HepG2 (cell line): ENCODE measurements at regions not wholly inside any gene's neighbourhood (a gene's known extent, or its start where the extent isn't known, plus 50 kb on each side); places are given as distances from the start of the nearest gene placed in this dataset.

ENCODE experiments used
- ATM ChIP-seq: fragments of 450-650 bp; IDR thresholded peaks from 2 replicates; pipeline ENCODE4 v1.7.1; 2017; ENCODE audit warnings: mild to moderate bottlenecking, borderline replicate concordance
- DPF2 ChIP-seq: sonication (generic); formaldehyde crosslinking; IDR thresholded peaks from 2 replicates; pipeline ENCODE4 v1.4.0; 2020; ENCODE audit warnings: mild to moderate bottlenecking, low read depth, missing genetic modification reagents, borderline replicate concordance
- ERF ChIP-seq: IDR thresholded peaks from 2 replicates; pipeline ENCODE4 v1.6.1; 2018; ENCODE audit warnings: missing biosample characterization, missing genetic modification reagents
- GTF3A ChIP-seq: sonication (generic); formaldehyde crosslinking; conservative IDR thresholded peaks from 2 replicates; pipeline ENCODE4 v1.4.0; 2020; ENCODE audit warnings: mild to moderate bottlenecking, missing genetic modification reagents
- IKZF4 ChIP-seq: sonication (generic); formaldehyde crosslinking; IDR thresholded peaks from 2 replicates; pipeline ENCODE4 v1.5.1; 2020; ENCODE audit warnings: borderline replicate concordance, mild to moderate bottlenecking, low read depth, missing genetic modification reagents; ENCODE audit errors: not compliant biosample characterization
- MLX ChIP-seq: IDR thresholded peaks from 2 replicates; pipeline ENCODE4 v1.6.1; 2016
- RERE ChIP-seq: IDR thresholded peaks from 2 replicates; pipeline ENCODE4 v1.6.1; 2016; ENCODE audit warnings: low read depth, missing genetic modification reagents, missing compliant biosample characterization
- SAP130 ChIP-seq: IDR thresholded peaks from 2 replicates; pipeline ENCODE4 v1.6.1; 2016; ENCODE audit warnings: low read depth
- USF2 ChIP-seq, 2 experiments: sonication (generic) in 1 of 2; formaldehyde crosslinking in 1 of 2; IDR thresholded peaks; 2 replicates each; pipeline versions ENCODE4 v1.5.1 to v1.6.1; 2011 to 2020; ENCODE audit warnings: borderline replicate concordance in 1 of 2, low read depth in 1 of 2, low read length in 1 of 2, mild to moderate bottlenecking in 1 of 2, missing genetic modification reagents in 1 of 2, moderate library complexity in 1 of 2
- ZNF10 ChIP-seq: sonication (generic); formaldehyde crosslinking; IDR thresholded peaks from 2 replicates; pipeline ENCODE4 v1.4.0; 2020; ENCODE audit warnings: mild to moderate bottlenecking, low read depth, missing genetic modification reagents, borderline replicate concordance
- ZNF160 ChIP-seq: sonication (generic); formaldehyde crosslinking; IDR thresholded peaks from 2 replicates; pipeline ENCODE4 v1.8.0; 2022; ENCODE audit warnings: mild to moderate bottlenecking, inconsistent platforms, missing genetic modification reagents
- ZNF264 ChIP-seq: sonication (generic); formaldehyde crosslinking; IDR thresholded peaks from 2 replicates; pipeline ENCODE4 v1.4.0; 2020; ENCODE audit warnings: missing genetic modification reagents
- ZNF296 ChIP-seq: sonication (generic); formaldehyde crosslinking; conservative IDR thresholded peaks from 2 replicates; pipeline ENCODE4 v1.5.0; 2020; ENCODE audit warnings: mild to moderate bottlenecking, missing genetic modification reagents
- ZNF441 ChIP-seq: sonication (generic); formaldehyde crosslinking; IDR thresholded peaks from 2 replicates; pipeline ENCODE4 v1.7.0; 2021; ENCODE audit warnings: missing genetic modification reagents, borderline replicate concordance
- ZNF614 ChIP-seq: IDR thresholded peaks from 2 replicates; pipeline ENCODE4 v1.6.1; 2018; ENCODE audit warnings: missing biosample characterization, missing genetic modification reagents, inconsistent platforms, borderline replicate concordance
- ZNF687 ChIP-seq: sonication (generic); formaldehyde crosslinking; IDR thresholded peaks from 2 replicates; pipeline ENCODE4 v1.5.1; 2020; ENCODE audit warnings: mild to moderate bottlenecking, missing genetic modification reagents, moderate library complexity

- peak; percentile 29; the same call in 1 of the 2 replicates for TF ChIP-seq USF2 (IDR thresholded peaks at IDR 0.05; ENCODE audit: low read depth, low read length)
- TF ChIP-seq USF2 (CRISPR knock-in tag; IDR thresholded peaks at IDR 0.05; ENCODE audit: borderline replicate concordance): peak; percentile 70; the same call in 1 of the 2 replicates
- TF ChIP-seq DPF2 (CRISPR knock-in tag): peak; percentile 71
- TF ChIP-seq IKZF4 (CRISPR knock-in tag): no peak
- TF ChIP-seq GTF3A (CRISPR knock-in tag): no peak
- peak; percentile 99 for TF ChIP-seq ZNF687 (CRISPR knock-in tag)
- TF ChIP-seq ZNF441 (CRISPR knock-in tag): no peak
- no peak for TF ChIP-seq ZNF296 (CRISPR knock-in tag)
- no peak for TF ChIP-seq ZNF160 (CRISPR knock-in tag)
- peak; percentile 61; the same call in 1 of the 2 replicates for TF ChIP-seq ZNF264 (CRISPR knock-in tag)
- peak; percentile 35; the same call in 1 of the 2 replicates for TF ChIP-seq ZNF614
- 0 out of 2 replicates have a peak, but pooled peaks have one; percentile 58 for TF ChIP-seq ERF
- peak; percentile 55; the same call in 1 of the 2 replicates for TF ChIP-seq RERE (CRISPR knock-in tag)
- TF ChIP-seq MLX: peak; percentile 81; the same call in 1 of the 2 replicates
- no peak for TF ChIP-seq ZNF10
- TF ChIP-seq ATM: no peak
- TF ChIP-seq SAP130: peak; percentile 96
These were observed 201.5 kb upstream of the GPR12 start (continued) for GRCh38 chr13:26961890-26962615.
